ENCODE measurements at regions not wholly inside any gene's neighbourhood (a gene's known extent, or its start where the extent isn't known, plus 50 kb on each side); places are given as distances from the start of the nearest gene placed in this dataset.
"Not testable (repeated sequence)": the region's sequence is repeated elsewhere in the genome, so short reads cannot be mapped to it uniquely, and the experiment has no call there.

- Histone ChIP-seq H3K4me3 (ENCODE audit: control insufficient read depth in 1 of 2, extremely low read depth in 1 of 2, low read length in 1 of 2) (no peak overlapping the region), H3K9me3 (no peaks in the 10 kb centered on the region), H3K4me1 (ENCODE audit: control insufficient read depth in 1 of 2, extremely low read depth in 1 of 2, insufficient read depth in 2 of 2, low read length in 2 of 2) (no peaks in the 10 kb centered on the region), H3K27me3 (replicated peaks in 1 of 2; ENCODE audit: control insufficient read depth in 2 of 2, extremely low read depth in 1 of 2, insufficient read depth in 2 of 2, low read length in 1 of 2) (no peaks in the 10 kb centered on the region), H3K36me3 (ENCODE audit: control insufficient read depth in 2 of 2, extremely low read depth in 1 of 2, insufficient read depth in 1 of 2, low read length in 1 of 2) (no peaks in the 10 kb centered on the region), H3K27ac (ENCODE audit: low read length) (no peak overlapping the region)
- Mint-ChIP-seq H3K4me1 (peaks cover 13 to 60% (median 35%) of the 10 kb centered on the region in 3 donors), H3K9me3 (no peaks in the 10 kb centered on the region), H3K4me3 (no peak overlapping the region), H3K27ac (peak overlapping the region in 1 of 2 donors; percentile 39), H3K36me3 (peaks cover 5% of the 10 kb centered on the region), H3K27me3 (no peaks in the 10 kb centered on the region)
- ATAC-seq (replicated peaks in 1 of 4) = no peak
- CTCF ChIA-PET = interaction anchor here (0.5 to 1.7 kb wide), 3 partner anchors 19 to 39 kb away, joined by 3 to 4 read pairs (median 4); no protein-coding TSS in a partner anchor
- POLR2A ChIA-PET = no interaction called here
- DNase-seq = no peak
- 86% methylated on average over 2 of the region's 10 CpGs for WGBS (ENCODE audit: insufficient coverage)
Observed at GRCh38 chr15:30827625-30828303, 76.0 kb upstream of the FAN1 start.

- H3K4me1 ChIP-seq (ENCODE audit: control insufficient read depth in 1 of 2, extremely low read depth in 1 of 2, insufficient read depth in 2 of 2, low read length in 2 of 2); H3K27ac ChIP-seq (ENCODE audit: low read length); H3K27ac Mint-ChIP-seq; DNase-seq; H3K36me3 Mint-ChIP-seq; H3K4me3 ChIP-seq (ENCODE audit: control insufficient read depth in 1 of 2, extremely low read depth in 1 of 2, low read length in 1 of 2); H3K27me3 Mint-ChIP-seq; H3K36me3 ChIP-seq (ENCODE audit: control insufficient read depth in 2 of 2, extremely low read depth in 1 of 2, insufficient read depth in 1 of 2, low read length in 1 of 2); H3K9me3 Mint-ChIP-seq; H3K27me3 ChIP-seq (replicated peaks in 1 of 2; ENCODE audit: control insufficient read depth in 2 of 2, extremely low read depth in 1 of 2, insufficient read depth in 2 of 2, low read length in 1 of 2); H3K9me3 ChIP-seq; H3K4me3 Mint-ChIP-seq; POLR2A ChIA-PET: not testable (repeated sequence)
- WGBS (ENCODE audit: insufficient coverage) = no CpG with 5 or more reads among the region's 8 CpGs
- H3K4me1 Mint-ChIP-seq = peaks cover 17 to 61% (median 36%) of the 10 kb centered on the region in 3 donors
- ATAC-seq (replicated peaks in 1 of 4) = peak in 3 of 4 experiments; percentile 25 to 82 (median 77)
- CTCF ChIA-PET = interaction anchor here in 1 of 2 donors (0.5 to 1.7 kb wide), 2 partner anchors 19 to 31 kb away, joined by 4 read pairs; no protein-coding TSS in a partner anchor
Observed at GRCh38 chr15:30828304-30828639, 75.4 kb upstream of the FAN1 start.

GRCh38 chr15:30830961-30831360 is 72.8 kb upstream of the FAN1 start:
- WGBS (ENCODE audit: insufficient coverage) = 94% methylated on average over 2 of the region's 4 CpGs
- peaks cover 10% of the 10 kb centered on the region for H3K36me3 Mint-ChIP-seq
- peaks cover 9 to 14% of the 10 kb centered on the region in 2 experiments for H3K4me1 ChIP-seq (ENCODE audit: control insufficient read depth in 1 of 2, extremely low read depth in 1 of 2, insufficient read depth in 2 of 2, low read length in 2 of 2)
- H3K9me3 ChIP-seq = no peaks in the 10 kb centered on the region
- H3K4me3 Mint-ChIP-seq = no peak overlapping the region
- H3K27me3 ChIP-seq (replicated peaks in 1 of 2; ENCODE audit: control insufficient read depth in 2 of 2, extremely low read depth in 1 of 2, insufficient read depth in 2 of 2, low read length in 1 of 2) = peaks cover 0 to 3% of the 10 kb centered on the region in 2 experiments
- H3K4me1 Mint-ChIP-seq = peaks cover 24 to 51% (median 45%) of the 10 kb centered on the region in 3 donors
- peak overlapping the region in 1 of 2 donors; percentile 12 for H3K27ac Mint-ChIP-seq
- no peak overlapping the region for H3K27ac ChIP-seq (ENCODE audit: low read length)
- H3K27me3 Mint-ChIP-seq = no peaks in the 10 kb centered on the region
- no peaks in the 10 kb centered on the region for H3K9me3 Mint-ChIP-seq
- no peak for DNase-seq
- no peak overlapping the region for H3K4me3 ChIP-seq (ENCODE audit: control insufficient read depth in 1 of 2, extremely low read depth in 1 of 2, low read length in 1 of 2)
- CTCF ChIA-PET = no interaction called here
- no peaks in the 10 kb centered on the region for H3K36me3 ChIP-seq (ENCODE audit: control insufficient read depth in 2 of 2, extremely low read depth in 1 of 2, insufficient read depth in 1 of 2, low read length in 1 of 2)
- no peak for ATAC-seq (replicated peaks in 1 of 4)
- POLR2A ChIA-PET = no interaction called here

GRCh38 chr15:30833379-30833778 is 70.3 kb upstream of the FAN1 start:
- peak overlapping the region in 1 of 3 donors; percentile 57 for H3K4me3 Mint-ChIP-seq
- 46% methylated on average over 4 of the region's 7 CpGs for WGBS (ENCODE audit: insufficient coverage)

GRCh38 chr15:30841639-30842038 is 62.1 kb upstream of the FAN1 start:
- H3K27ac Mint-ChIP-seq = peak overlapping the region; percentile 77 to 89
- H3K9me3 ChIP-seq; H3K27ac ChIP-seq (ENCODE audit: low read length); H3K9me3 Mint-ChIP-seq; H3K4me3 ChIP-seq (ENCODE audit: control insufficient read depth in 1 of 2, extremely low read depth in 1 of 2, low read length in 1 of 2); H3K27me3 ChIP-seq (replicated peaks in 1 of 2; ENCODE audit: control insufficient read depth in 2 of 2, extremely low read depth in 1 of 2, insufficient read depth in 2 of 2, low read length in 1 of 2); CTCF ChIA-PET; H3K36me3 ChIP-seq (ENCODE audit: control insufficient read depth in 2 of 2, extremely low read depth in 1 of 2, insufficient read depth in 1 of 2, low read length in 1 of 2); H3K27me3 Mint-ChIP-seq; DNase-seq; POLR2A ChIA-PET; ATAC-seq (replicated peaks in 1 of 4): not testable (repeated sequence)
- peak overlapping the region in 1 of 3 donors; percentile 55 for H3K4me3 Mint-ChIP-seq
- peaks cover 13 to 28% of the 10 kb centered on the region in 2 experiments for H3K4me1 ChIP-seq (ENCODE audit: control insufficient read depth in 1 of 2, extremely low read depth in 1 of 2, insufficient read depth in 2 of 2, low read length in 2 of 2)
- peaks cover 32 to 36% (median 34%) of the 10 kb centered on the region in 3 donors for H3K4me1 Mint-ChIP-seq
- no CpG with 5 or more reads among the region's 2 CpGs for WGBS (ENCODE audit: insufficient coverage)
- peaks cover 13% of the 10 kb centered on the region for H3K36me3 Mint-ChIP-seq

More at GRCh38 chr15:30833379-30833778, 70.3 kb upstream of the FAN1 start:
- H3K36me3 Mint-ChIP-seq; H3K9me3 ChIP-seq; POLR2A ChIA-PET; H3K9me3 Mint-ChIP-seq; H3K27ac ChIP-seq (ENCODE audit: low read length); H3K27me3 ChIP-seq (replicated peaks in 1 of 2; ENCODE audit: control insufficient read depth in 2 of 2, extremely low read depth in 1 of 2, insufficient read depth in 2 of 2, low read length in 1 of 2); H3K27me3 Mint-ChIP-seq; H3K4me3 ChIP-seq (ENCODE audit: control insufficient read depth in 1 of 2, extremely low read depth in 1 of 2, low read length in 1 of 2); H3K36me3 ChIP-seq (ENCODE audit: control insufficient read depth in 2 of 2, extremely low read depth in 1 of 2, insufficient read depth in 1 of 2, low read length in 1 of 2): not testable (repeated sequence)
- DNase-seq (peak in 19 of 35 experiments; percentile 10 to 40 (median 22)), ATAC-seq (replicated peaks in 1 of 4) (peak; percentile 63 to 83 (median 79))
- Mint-ChIP-seq H3K4me1 (peaks cover 24 to 39% (median 39%) of the 10 kb centered on the region in 3 donors), H3K27ac (peak overlapping the region; percentile 44 to 84)
- CTCF ChIA-PET = interaction anchor here in 1 of 2 donors (0.6 kb wide), 1 partner anchor 73 kb away, joined by 3 read pairs; no protein-coding TSS in a partner anchor
- H3K4me1 ChIP-seq (ENCODE audit: control insufficient read depth in 1 of 2, extremely low read depth in 1 of 2, insufficient read depth in 2 of 2, low read length in 2 of 2) = peaks cover 9 to 14% of the 10 kb centered on the region in 2 experiments

- CTCF ChIA-PET; H3K36me3 ChIP-seq (ENCODE audit: control insufficient read depth in 2 of 2, extremely low read depth in 1 of 2, insufficient read depth in 1 of 2, low read length in 1 of 2); POLR2A ChIA-PET; H3K4me3 ChIP-seq (ENCODE audit: control insufficient read depth in 1 of 2, extremely low read depth in 1 of 2, low read length in 1 of 2); H3K27me3 ChIP-seq (replicated peaks in 1 of 2; ENCODE audit: control insufficient read depth in 2 of 2, extremely low read depth in 1 of 2, insufficient read depth in 2 of 2, low read length in 1 of 2); H3K9me3 Mint-ChIP-seq; H3K9me3 ChIP-seq; H3K27me3 Mint-ChIP-seq: not testable (repeated sequence)
- ATAC-seq (replicated peaks in 1 of 4) = peak; percentile 98 to 100 (median 100)
- H3K4me1 Mint-ChIP-seq = peaks cover 34 to 39% (median 37%) of the 10 kb centered on the region in 3 donors
- Histone ChIP-seq H3K4me1 (ENCODE audit: control insufficient read depth in 1 of 2, extremely low read depth in 1 of 2, insufficient read depth in 2 of 2, low read length in 2 of 2) (peaks cover 13 to 28% of the 10 kb centered on the region in 2 experiments), H3K27ac (ENCODE audit: low read length) (peak overlapping the region; percentile 45)
- peak in 34 of 35 experiments; percentile 9 to 60 (median 32) for DNase-seq
- 0% methylated on average over 2 of the region's 5 CpGs for WGBS (ENCODE audit: insufficient coverage)
- peak overlapping the region; percentile 77 to 89 for H3K27ac Mint-ChIP-seq
- peak overlapping the region in 1 of 3 donors; percentile 55 for H3K4me3 Mint-ChIP-seq
- peaks cover 13% of the 10 kb centered on the region for H3K36me3 Mint-ChIP-seq
Observed at GRCh38 chr15:30842798-30843472, 60.8 kb upstream of the FAN1 start.

All from T-cell (primary cell).